ENCODE measurements at regions not wholly inside any gene's neighbourhood (a gene's known extent, or its start where the extent isn't known, plus 50 kb on each side); places are given as distances from the start of the nearest gene placed in this dataset.

GRCh38 chr10:78354101-78354500, 320.4 kb downstream of the RPS24 start:
- peaks cover 4% of the 10 kb centered on the region; the same call in 1 of the 2 replicates for H3K27me3 ChIP-seq (ENCODE audit: insufficient read depth, low read length)
- no peak overlapping the region for H3K4me3 ChIP-seq (ENCODE audit: low read depth, low read length, poor library complexity, severe bottlenecking)
- no peak overlapping the region for H2AFZ ChIP-seq (ENCODE audit: low read length)
- H3K27ac ChIP-seq (ENCODE audit: low read depth, low read length, poor library complexity, severe bottlenecking), result no peak overlapping the region
- H3K9me2 ChIP-seq (ENCODE audit: low read depth, low read length), result no peaks in the 10 kb centered on the region
- no peak overlapping the region for H3K9ac ChIP-seq (ENCODE audit: low read length)
- H3K4me1 ChIP-seq (ENCODE audit: insufficient read depth, low read length, severe bottlenecking), result no peaks in the 10 kb centered on the region
- TF ChIP-seq EZH2 (IDR thresholded peaks at IDR 0.05; ENCODE audit: borderline replicate concordance, low read length) (no peak), CTCF (IDR thresholded peaks at IDR 0.05; ENCODE audit: low read length) (no peak)
- H3K9me3 ChIP-seq (ENCODE audit: low read length), result no peaks in the 10 kb centered on the region
- no peaks in the 10 kb centered on the region for H3K79me2 ChIP-seq (ENCODE audit: insufficient read depth, low read length)
- H4K20me1 ChIP-seq (ENCODE audit: insufficient read depth, low read length), result no peaks in the 10 kb centered on the region
- H3K4me2 ChIP-seq (ENCODE audit: low read length), result no peak overlapping the region
- no peaks in the 10 kb centered on the region for H3K36me3 ChIP-seq (ENCODE audit: insufficient read depth, low read length)
- no peaks in the 10 kb centered on the region for H3F3A ChIP-seq (ENCODE audit: insufficient read depth, low read length)

- H3K79me2 ChIP-seq (ENCODE audit: insufficient read depth, low read length), result no peaks in the 10 kb centered on the region
- no peak overlapping the region for H2AFZ ChIP-seq (ENCODE audit: low read length)
- H3K9ac ChIP-seq (ENCODE audit: low read length), result no peak overlapping the region
- H3K4me2 ChIP-seq (ENCODE audit: low read length), result no peak overlapping the region
- no peaks in the 10 kb centered on the region for H3F3A ChIP-seq (ENCODE audit: insufficient read depth, low read length)
- H3K9me2 ChIP-seq (ENCODE audit: low read depth, low read length), result no peaks in the 10 kb centered on the region
- H3K27ac ChIP-seq (ENCODE audit: low read depth, low read length, poor library complexity, severe bottlenecking), result no peak overlapping the region
- H3K27me3 ChIP-seq (ENCODE audit: insufficient read depth, low read length), result peaks cover 4% of the 10 kb centered on the region; the same call in 1 of the 2 replicates
- no peaks in the 10 kb centered on the region for H3K9me3 ChIP-seq (ENCODE audit: low read length)
- H3K36me3 ChIP-seq (ENCODE audit: insufficient read depth, low read length), result no peaks in the 10 kb centered on the region
- H3K4me3 ChIP-seq (ENCODE audit: low read depth, low read length, poor library complexity, severe bottlenecking), result no peak overlapping the region
- TF ChIP-seq EZH2 (IDR thresholded peaks at IDR 0.05; ENCODE audit: borderline replicate concordance, low read length) (no peak), CTCF (IDR thresholded peaks at IDR 0.05; ENCODE audit: low read length) (no peak)
- no peaks in the 10 kb centered on the region for H3K4me1 ChIP-seq (ENCODE audit: insufficient read depth, low read length, severe bottlenecking)
- no peaks in the 10 kb centered on the region for H4K20me1 ChIP-seq (ENCODE audit: insufficient read depth, low read length)
Observed at GRCh38 chr10:78356291-78356900, 322.7 kb downstream of the RPS24 start.

GRCh38 chr10:78357141-78358063, 323.7 kb downstream of the RPS24 start:
- TF ChIP-seq EZH2 (IDR thresholded peaks at IDR 0.05; ENCODE audit: borderline replicate concordance, low read length) (no peak), CTCF (IDR thresholded peaks at IDR 0.05; ENCODE audit: low read length) (no peak)
- Histone ChIP-seq H3K27me3 (ENCODE audit: insufficient read depth, low read length) (peaks cover 4% of the 10 kb centered on the region; the same call in 1 of the 2 replicates), H3K36me3 (ENCODE audit: insufficient read depth, low read length) (no peaks in the 10 kb centered on the region), H3K4me3 (ENCODE audit: low read depth, low read length, poor library complexity, severe bottlenecking) (no peak overlapping the region), H2AFZ (ENCODE audit: low read length) (no peak overlapping the region), H3K4me1 (ENCODE audit: insufficient read depth, low read length, severe bottlenecking) (no peaks in the 10 kb centered on the region), H3K4me2 (ENCODE audit: low read length) (no peak overlapping the region), H3K9me3 (ENCODE audit: low read length) (no peaks in the 10 kb centered on the region), H3K9ac (ENCODE audit: low read length) (no peak overlapping the region), H3K79me2 (ENCODE audit: insufficient read depth, low read length) (no peaks in the 10 kb centered on the region), H3K9me2 (ENCODE audit: low read depth, low read length) (no peaks in the 10 kb centered on the region), H4K20me1 (ENCODE audit: insufficient read depth, low read length) (no peaks in the 10 kb centered on the region), H3K27ac (ENCODE audit: low read depth, low read length, poor library complexity, severe bottlenecking) (no peak overlapping the region), H3F3A (ENCODE audit: insufficient read depth, low read length) (no peaks in the 10 kb centered on the region)
